Breast epithelium (tissue), 4 donors: ENCODE measurements at regions not wholly inside any gene's neighbourhood (a gene's known extent, or its start where the extent isn't known, plus 50 kb on each side); places are given as distances from the start of the nearest gene placed in this dataset.

ENCODE experiments used
- DNase-seq, 2 donors: peaks; one replicate each; pipeline ENCODE4 v3.0.0-alpha.2; 2019; ENCODE audit warnings: low spot score in 2 of 2
- H3K27ac ChIP-seq, 2 donors: fragments of 200-600 bp; sonication (generic) in 1 of 2; one replicate each; pipeline ENCODE4 v1.5.1; 2016 to 2019; ENCODE audit warnings: mild to moderate bottlenecking in 1 of 2
- H3K27me3 ChIP-seq, 2 donors: fragments of 200-600 bp; sonication (generic) in 1 of 2; one replicate each; pipeline versions ENCODE4 v1.5.1 to v1.6.0; 2017 to 2019; ENCODE audit warnings: control low read depth in 1 of 2, mild to moderate bottlenecking in 1 of 2
- H3K36me3 ChIP-seq: fragments of 200-600 bp; one replicate; pipeline ENCODE4 v1.5.1; 2019
- H3K4me1 ChIP-seq, 2 donors: fragments of 200-600 bp; sonication (generic); one replicate each; pipeline ENCODE4 v1.5.1; 2016 to 2019; ENCODE audit warnings: control low read depth in 1 of 2
- H3K4me3 ChIP-seq, 3 donors: fragments of 200-600 bp; sonication (generic); 1 replicate in 2 of 3; 2 replicates in 1 of 3; pipeline ENCODE4 v1.5.1; 2016 to 2019; ENCODE audit warnings: mild to moderate bottlenecking in 3 of 3, moderate library complexity in 2 of 3
- H3K9me3 ChIP-seq, 2 donors: fragments of 200-600 bp; sonication (generic) in 1 of 2; one replicate each; pipeline ENCODE4 v1.5.1; 2016 to 2019; ENCODE audit warnings: control low read depth in 1 of 2
- CTCF ChIP-seq, 3 donors: fragments of 450-650 bp; IDR thresholded peaks; one replicate each; pipeline ENCODE4 v1.5.1; 2016 to 2017; ENCODE audit warnings: antibody characterized with exemption in 3 of 3, mild to moderate bottlenecking in 3 of 3, moderate library complexity in 3 of 3
- POLR2A ChIP-seq: fragments of 450-650 bp; IDR thresholded peaks from one replicate; pipeline ENCODE4 v1.6.1; 2016; ENCODE audit warnings: antibody characterized with exemption, mild to moderate bottlenecking, moderate library complexity
- POLR2AphosphoS5 ChIP-seq, 3 donors: sonication (generic); formaldehyde crosslinking; IDR thresholded peaks; one replicate each; pipeline ENCODE4 v1.6.1; 2017; ENCODE audit warnings: antibody characterized with exemption in 3 of 3
- intact Hi-C: fragments of 100-400 bp; cut with DNase I; formaldehyde crosslinking; loops from one replicate; pipeline ENCODE4 v1.15.1; 2023; ENCODE audit warnings: low total_unique reads

GRCh38 chr3:106126846-106127235 is 258.0 kb upstream of the CBLB start:
- Histone ChIP-seq H3K9me3 (no peaks in the 10 kb centered on the region), H3K36me3 (no peaks in the 10 kb centered on the region), H3K4me1 (no peaks in the 10 kb centered on the region), H3K4me3 (no peak overlapping the region), H3K27ac (peak overlapping the region; percentile 27 to 30), H3K27me3 (no peaks in the 10 kb centered on the region)
- DNase-seq, result no peak
- intact Hi-C loops, result no loop called here
- TF ChIP-seq POLR2AphosphoS5 (IDR thresholded peaks at IDR 0.05) (no peak), POLR2A (no peak), CTCF (IDR thresholded peaks at IDR 0.05) (no peak)

- no peaks in the 10 kb centered on the region for H3K9me3 ChIP-seq
- intact Hi-C loops, result no loop called here
These were observed 261.1 kb upstream of the CBLB start for GRCh38 chr3:106129939-106130338.

GRCh38 chr3:106130384-106131198 is 261.8 kb upstream of the CBLB start:
- Histone ChIP-seq H3K27ac (peak overlapping the region in 1 of 2 donors; percentile 17), H3K36me3 (no peaks in the 10 kb centered on the region), H3K4me1 (no peaks in the 10 kb centered on the region), H3K27me3 (no peaks in the 10 kb centered on the region), H3K9me3 (no peaks in the 10 kb centered on the region), H3K4me3 (no peak overlapping the region)
- intact Hi-C loops, result no loop called here
- no peak for TF ChIP-seq CTCF (IDR thresholded peaks at IDR 0.05)
- no peak for TF ChIP-seq POLR2AphosphoS5 (IDR thresholded peaks at IDR 0.05)
- no peak for TF ChIP-seq POLR2A
- no peak for DNase-seq

More at GRCh38 chr3:106129939-106130338, 261.1 kb upstream of the CBLB start:
- no peak overlapping the region for H3K27ac ChIP-seq
- TF ChIP-seq POLR2A (no peak), POLR2AphosphoS5 (IDR thresholded peaks at IDR 0.05) (no peak), CTCF (IDR thresholded peaks at IDR 0.05) (no peak)
- DNase-seq, result no peak
- H3K4me3 ChIP-seq, result no peak overlapping the region
- no peaks in the 10 kb centered on the region for H3K4me1 ChIP-seq
- H3K36me3 ChIP-seq, result no peaks in the 10 kb centered on the region
- no peaks in the 10 kb centered on the region for H3K27me3 ChIP-seq

GRCh38 chr3:106135451-106136160 is 266.8 kb upstream of the CBLB start:
- intact Hi-C loops, result no loop called here
- no peaks in the 10 kb centered on the region for H3K36me3 ChIP-seq
- TF ChIP-seq CTCF (IDR thresholded peaks at IDR 0.05) (no peak), POLR2AphosphoS5 (IDR thresholded peaks at IDR 0.05) (no peak), POLR2A (no peak)
- H3K4me1 ChIP-seq, result no peaks in the 10 kb centered on the region
- no peaks in the 10 kb centered on the region for H3K9me3 ChIP-seq
- H3K27me3 ChIP-seq, result no peaks in the 10 kb centered on the region
- no peak overlapping the region for H3K4me3 ChIP-seq
- DNase-seq, result no peak
- no peak overlapping the region for H3K27ac ChIP-seq

- TF ChIP-seq CTCF (IDR thresholded peaks at IDR 0.05), result no peak
- no peak for TF ChIP-seq POLR2A
- no peak for TF ChIP-seq POLR2AphosphoS5 (IDR thresholded peaks at IDR 0.05)
- intact Hi-C loops, result no loop called here
These were observed 271.0 kb upstream of the CBLB start for GRCh38 chr3:106139826-106140225.

More at GRCh38 chr3:106139826-106140225, 271.0 kb upstream of the CBLB start:
- DNase-seq, result no peak
- Histone ChIP-seq H3K4me3 (no peak overlapping the region), H3K27me3 (no peaks in the 10 kb centered on the region), H3K4me1 (no peaks in the 10 kb centered on the region), H3K9me3 (no peaks in the 10 kb centered on the region), H3K27ac (no peak overlapping the region), H3K36me3 (no peaks in the 10 kb centered on the region)
